K562 (cell line): ENCODE measurements at regions not wholly inside any gene's neighbourhood (a gene's known extent, or its start where the extent isn't known, plus 50 kb on each side); places are given as distances from the start of the nearest gene placed in this dataset.
A peak's percentile ranks its signal among the peaks of the same experiment; 100 is the strongest.

Experiments
- ATAC-seq: fragments of 200-7000 bp; cut with Tn5 transposase; 3 replicates; pipeline ENCODE4 v1.9.1; 2020; ENCODE audit warnings: moderate library complexity
- BruUV-seq: library from RNA; stranded (reverse); fragments of 400-500 nt; replicated peaks from 2 replicates; lab custom pipeline; 2021; lab: Mats Ljungman, UMichigan
- CTCF ChIA-PET: fragments of 300-600 bp; formaldehyde crosslinking; extraction: SDS; loops from one replicate; lab custom pipeline; 2021; ENCODE audit warnings: low intra/inter-chr PET ratio; lab: Yijun Ruan, JAX
- POLR2A ChIA-PET: fragments of 300-600, 350-650 bp; sonication (Branson Sonifier 250); formaldehyde crosslinking; extraction: SDS; loops from one replicate; lab custom pipeline; 2021; ENCODE audit warnings: antibody characterized with exemption, inconsistent platforms; lab: Yijun Ruan, JAX
- DNase-seq, 4 experiments: peaks; one replicate each; pipeline versions ENCODE4 v3.0.0 to v3.0.0-alpha.2; 2011 to 2018; ENCODE audit warnings: low spot score in 3 of 4, mixed read lengths in 3 of 4; ENCODE audit errors: extremely low read depth in 1 of 4
- FAIRE-seq: peaks from 2 replicates; lab custom pipeline; 2011; peaks lifted over from hg19 to GRCh38; lab: Jason Lieb, UNC
- H2AFZ ChIP-seq: 2 replicates; pipeline ENCODE4 v1.6.0; 2011; ENCODE audit warnings: low read depth, low read length, control low read depth, inconsistent platforms
- H3K27ac ChIP-seq: fragments of 200-600 bp; 3 replicates; pipeline ENCODE4 v1.8.0; 2011; ENCODE audit warnings: low read depth, mild to moderate bottlenecking, control low read depth, inconsistent platforms, low read length, moderate library complexity, mixed read lengths; ENCODE audit errors: extremely low read depth
- H3K27me3 ChIP-seq, 2 experiments: fragments of 300-600 bp in 1 of 2; 2 replicates in 1 of 2; 3 replicates in 1 of 2; pipeline versions ENCODE4 v1.6.0 to v1.8.0; 2011; ENCODE audit warnings: inconsistent platforms in 2 of 2, low read length in 2 of 2, mild to moderate bottlenecking in 1 of 2, mixed read lengths in 1 of 2, moderate library complexity in 1 of 2; ENCODE audit not compliant: control insufficient read depth in 2 of 2, insufficient read depth in 2 of 2
- H3K36me3 ChIP-seq: fragments of 300-600 bp; 3 replicates; pipeline ENCODE4 v1.8.0; 2011; ENCODE audit warnings: mild to moderate bottlenecking, low read length, inconsistent platforms; ENCODE audit not compliant: control insufficient read depth, insufficient read depth
- H3K4me1 ChIP-seq, 2 experiments: fragments of 200-600 bp in 1 of 2; replicated peaks in 1 of 2; 2 replicates in 1 of 2; 3 replicates in 1 of 2; pipeline versions ENCODE4 v1.5.1 to v1.8.0; 2011; ENCODE audit warnings: inconsistent platforms in 2 of 2, low read length in 2 of 2, mild to moderate bottlenecking in 1 of 2, mixed read lengths in 1 of 2, moderate library complexity in 1 of 2; ENCODE audit not compliant: control insufficient read depth in 2 of 2, insufficient read depth in 2 of 2
- H3K4me2 ChIP-seq: 2 replicates; pipeline ENCODE4 v1.6.1; 2011; ENCODE audit warnings: low read length, control low read depth, inconsistent platforms, mixed read lengths; ENCODE audit not compliant: insufficient read depth
- H3K4me3 ChIP-seq: fragments of 200-600 bp; sonication (generic), shearing (Covaris generic); 2 replicates; pipeline ENCODE4 v1.5.1; 2016; ENCODE audit warnings: control low read depth, inconsistent platforms
- H3K79me2 ChIP-seq: fragments of 200-600 bp; 3 replicates; pipeline ENCODE4 v1.8.0; 2011; ENCODE audit warnings: low read length, inconsistent platforms; ENCODE audit not compliant: control insufficient read depth, insufficient read depth
- H3K9ac ChIP-seq, 2 experiments: 2 replicates each; pipeline versions ENCODE4 v1.6.0 to v1.6.1; 2011; ENCODE audit warnings: low read depth in 2 of 2, low read length in 2 of 2, control low read depth in 1 of 2, inconsistent platforms in 1 of 2, mild to moderate bottlenecking in 1 of 2, mixed read lengths in 1 of 2; ENCODE audit not compliant: insufficient read depth in 1 of 2
- H3K9me1 ChIP-seq: one replicate; pipeline ENCODE4 v1.6.0; 2011; ENCODE audit warnings: inconsistent platforms, mild to moderate bottlenecking, low read length, moderate library complexity; ENCODE audit not compliant: control insufficient read depth, insufficient read depth
- H3K9me3 ChIP-seq: replicated peaks from 2 replicates; pipeline ENCODE4 v1.5.1; 2011; ENCODE audit warnings: low read depth, low read length, inconsistent platforms; ENCODE audit not compliant: control insufficient read depth, insufficient read depth
- H4K20me1 ChIP-seq: replicated peaks from 2 replicates; pipeline ENCODE4 v1.6.1; 2011; ENCODE audit warnings: low read length, inconsistent platforms, mixed read lengths; ENCODE audit not compliant: control insufficient read depth, insufficient read depth
- CEBPB ChIP-seq: fragments of 450-650 bp; IDR thresholded peaks from 2 replicates; pipeline ENCODE4 v1.6.1; 2016; ENCODE audit warnings: missing genetic modification characterization, missing compliant biosample characterization
- CEBPG ChIP-seq, 3 experiments: fragments of 200-800 bp in 1 of 3; sonication (Bioruptor generic) in 1 of 3; sonication (generic) in 1 of 3; formaldehyde crosslinking in 1 of 3; IDR thresholded peaks in 2 of 3; conservative IDR thresholded peaks in 1 of 3; 2 replicates each; pipeline versions ENCODE4 v1.6.1 to v1.8.0; 2016 to 2022; ENCODE audit warnings: missing compliant biosample characterization in 2 of 3, missing genetic modification characterization in 2 of 3, mild to moderate bottlenecking in 1 of 3, missing genetic modification reagents in 1 of 3
- FOXK2 ChIP-seq, 2 experiments: fragments of 450-650 bp; IDR thresholded peaks in 1 of 2; conservative IDR thresholded peaks in 1 of 2; 2 replicates each; pipeline ENCODE4 v1.6.1; 2016; ENCODE audit warnings: low read depth in 2 of 2, mild to moderate bottlenecking in 1 of 2
- L3MBTL2 ChIP-seq: fragments of 450-650 bp; IDR thresholded peaks from 2 replicates; pipeline ENCODE4 v1.6.1; 2016; ENCODE audit warnings: mild to moderate bottlenecking, moderate library complexity
- STAT5A ChIP-seq: IDR thresholded peaks from 2 replicates; pipeline ENCODE4 v1.6.1; 2012; ENCODE audit warnings: low read length, inconsistent platforms, borderline replicate concordance
- ZFX ChIP-seq: sonication (generic); formaldehyde crosslinking; IDR thresholded peaks from 2 replicates; pipeline ENCODE4 v1.8.0; 2022; ENCODE audit warnings: mild to moderate bottlenecking, missing genetic modification reagents, moderate library complexity
- WGBS: fragments of 100-300 bp; shearing (Covaris generic); methylation state at CpG from one replicate; pipeline ENCODE4 v1.1.6; 2016; ENCODE audit warnings: low coverage, mixed read lengths; ENCODE audit not compliant: insufficient coverage; ENCODE audit errors: missing lambda C conversion rate; 5-methylcytosine and 5-hydroxymethylcytosine counted together
- in situ Hi-C: fragments of 300-500 bp; cut with MboI; formaldehyde crosslinking; loops from 4 replicates; pipeline ENCODE4 v1.15.0; 2018; ENCODE audit warnings: inconsistent platforms, mixed read lengths
- intact Hi-C: fragments of 100-400 bp; cut with micrococcal nuclease; formaldehyde crosslinking; loops from 2 replicates; pipeline ENCODE4 v1.14.2; 2022
- TF ChIP-seq, protein P1 (sequence below), 2 experiments: IDR thresholded peaks; 2 replicates each; pipeline ENCODE4 v1.6.1; 2012; ENCODE audit warnings: improper control_type of control experiment in 2 of 2, low read depth in 2 of 2, low read length in 2 of 2, borderline replicate concordance in 1 of 2
- TF ChIP-seq, protein P2 (sequence below): sonication (generic); formaldehyde crosslinking; IDR thresholded peaks from 2 replicates; pipeline ENCODE4 v1.8.1; 2023; ENCODE audit warnings: missing genetic modification reagents, mild to moderate bottlenecking, borderline replicate concordance

GRCh38 chr2:119064567-119064966, 94.0 kb downstream of the C1QL2 start:
- ATAC-seq, result no peak
- no peaks in the 10 kb centered on the region for H3K79me2 ChIP-seq
- FAIRE-seq, result no peak
- H4K20me1 ChIP-seq, result no peaks in the 10 kb centered on the region
- no peak overlapping the region for H2AFZ ChIP-seq
- POLR2A ChIA-PET, result no interaction called here
- no peak overlapping the region for H3K4me3 ChIP-seq
- CTCF ChIA-PET, result no interaction called here
- WGBS, result 0% methylated on average over 1 of the region's 1 CpG
- H3K36me3 ChIP-seq, result no peaks in the 10 kb centered on the region
- H3K4me2 ChIP-seq, result no peak overlapping the region
- TF ChIP-seq L3MBTL2, result no peak
- TF ChIP-seq STAT5A, result no peak
- TF ChIP-seq, protein P1, sequence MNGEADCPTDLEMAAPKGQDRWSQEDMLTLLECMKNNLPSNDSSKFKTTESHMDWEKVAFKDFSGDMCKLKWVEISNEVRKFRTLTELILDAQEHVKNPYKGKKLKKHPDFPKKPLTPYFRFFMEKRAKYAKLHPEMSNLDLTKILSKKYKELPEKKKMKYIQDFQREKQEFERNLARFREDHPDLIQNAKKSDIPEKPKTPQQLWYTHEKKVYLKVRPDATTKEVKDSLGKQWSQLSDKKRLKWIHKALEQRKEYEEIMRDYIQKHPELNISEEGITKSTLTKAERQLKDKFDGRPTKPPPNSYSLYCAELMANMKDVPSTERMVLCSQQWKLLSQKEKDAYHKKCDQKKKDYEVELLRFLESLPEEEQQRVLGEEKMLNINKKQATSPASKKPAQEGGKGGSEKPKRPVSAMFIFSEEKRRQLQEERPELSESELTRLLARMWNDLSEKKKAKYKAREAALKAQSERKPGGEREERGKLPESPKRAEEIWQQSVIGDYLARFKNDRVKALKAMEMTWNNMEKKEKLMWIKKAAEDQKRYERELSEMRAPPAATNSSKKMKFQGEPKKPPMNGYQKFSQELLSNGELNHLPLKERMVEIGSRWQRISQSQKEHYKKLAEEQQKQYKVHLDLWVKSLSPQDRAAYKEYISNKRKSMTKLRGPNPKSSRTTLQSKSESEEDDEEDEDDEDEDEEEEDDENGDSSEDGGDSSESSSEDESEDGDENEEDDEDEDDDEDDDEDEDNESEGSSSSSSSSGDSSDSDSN (IDR thresholded peaks at IDR 0.05; ENCODE audit: borderline replicate concordance in 1 of 2, low read depth in 2 of 2, low read length in 2 of 2), result no peak
- TF ChIP-seq, protein P2, sequence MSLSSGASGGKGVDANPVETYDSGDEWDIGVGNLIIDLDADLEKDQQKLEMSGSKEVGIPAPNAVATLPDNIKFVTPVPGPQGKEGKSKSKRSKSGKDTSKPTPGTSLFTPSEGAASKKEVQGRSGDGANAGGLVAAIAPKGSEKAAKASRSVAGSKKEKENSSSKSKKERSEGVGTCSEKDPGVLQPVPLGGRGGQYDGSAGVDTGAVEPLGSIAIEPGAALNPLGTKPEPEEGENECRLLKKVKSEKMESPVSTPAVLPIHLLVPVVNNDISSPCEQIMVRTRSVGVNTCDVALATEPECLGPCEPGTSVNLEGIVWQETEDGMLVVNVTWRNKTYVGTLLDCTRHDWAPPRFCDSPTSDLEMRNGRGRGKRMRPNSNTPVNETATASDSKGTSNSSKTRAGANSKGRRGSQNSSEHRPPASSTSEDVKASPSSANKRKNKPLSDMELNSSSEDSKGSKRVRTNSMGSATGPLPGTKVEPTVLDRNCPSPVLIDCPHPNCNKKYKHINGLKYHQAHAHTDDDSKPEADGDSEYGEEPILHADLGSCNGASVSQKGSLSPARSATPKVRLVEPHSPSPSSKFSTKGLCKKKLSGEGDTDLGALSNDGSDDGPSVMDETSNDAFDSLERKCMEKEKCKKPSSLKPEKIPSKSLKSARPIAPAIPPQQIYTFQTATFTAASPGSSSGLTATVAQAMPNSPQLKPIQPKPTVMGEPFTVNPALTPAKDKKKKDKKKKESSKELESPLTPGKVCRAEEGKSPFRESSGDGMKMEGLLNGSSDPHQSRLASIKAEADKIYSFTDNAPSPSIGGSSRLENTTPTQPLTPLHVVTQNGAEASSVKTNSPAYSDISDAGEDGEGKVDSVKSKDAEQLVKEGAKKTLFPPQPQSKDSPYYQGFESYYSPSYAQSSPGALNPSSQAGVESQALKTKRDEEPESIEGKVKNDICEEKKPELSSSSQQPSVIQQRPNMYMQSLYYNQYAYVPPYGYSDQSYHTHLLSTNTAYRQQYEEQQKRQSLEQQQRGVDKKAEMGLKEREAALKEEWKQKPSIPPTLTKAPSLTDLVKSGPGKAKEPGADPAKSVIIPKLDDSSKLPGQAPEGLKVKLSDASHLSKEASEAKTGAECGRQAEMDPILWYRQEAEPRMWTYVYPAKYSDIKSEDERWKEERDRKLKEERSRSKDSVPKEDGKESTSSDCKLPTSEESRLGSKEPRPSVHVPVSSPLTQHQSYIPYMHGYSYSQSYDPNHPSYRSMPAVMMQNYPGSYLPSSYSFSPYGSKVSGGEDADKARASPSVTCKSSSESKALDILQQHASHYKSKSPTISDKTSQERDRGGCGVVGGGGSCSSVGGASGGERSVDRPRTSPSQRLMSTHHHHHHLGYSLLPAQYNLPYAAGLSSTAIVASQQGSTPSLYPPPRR (CRISPR knock-in tag), result no peak
- no peak for TF ChIP-seq ZFX (CRISPR knock-in tag)
- TF ChIP-seq FOXK2 (conservative IDR thresholded peaks at IDR 0.05 in 1 of 2, IDR thresholded peaks at IDR 0.05 in 1 of 2; ENCODE audit: low read depth in 2 of 2), result no peak
- TF ChIP-seq CEBPG (CRISPR knock-in tag; IDR thresholded peaks at IDR 0.05), result no peak
- peak; percentile 43 to 89; a peak in 3 of 4 replicates for TF ChIP-seq CEBPG (tag; conservative IDR thresholded peaks at IDR 0.05 in 1 of 2, IDR thresholded peaks at IDR 0.05 in 1 of 2)
- peak; percentile 79 for TF ChIP-seq CEBPB
- in situ Hi-C loops (no loop called here), intact Hi-C loops (no loop called here)
- no peak overlapping the region for H3K27ac ChIP-seq
- no peaks in the 10 kb centered on the region for H3K9me1 ChIP-seq
- H3K4me1 ChIP-seq, result no peaks in the 10 kb centered on the region; a peak in 1 of 5 replicates
- no peak overlapping the region for H3K9ac ChIP-seq
- BruUV-seq, result no TSS peak
- no peaks in the 10 kb centered on the region; a peak in 1 of 5 replicates for H3K27me3 ChIP-seq
- H3K9me3 ChIP-seq, result no peaks in the 10 kb centered on the region
- DNase-seq, result no peak
